CD4-positive, alpha-beta T cell (primary cell): ENCODE measurements at regions not wholly inside any gene's neighbourhood (a gene's known extent, or its start where the extent isn't known, plus 50 kb on each side); places are given as distances from the start of the nearest gene placed in this dataset.

ENCODE experiments used
- ATAC-seq: fragments of 200-7000 bp; cut with Tn5 transposase; one replicate; pipeline ENCODE4 v1.10.0; 2022; ENCODE audit warnings: mild to moderate bottlenecking; ENCODE audit not compliant: poor library complexity
- CTCF ChIA-PET: fragments of 350-600 bp; sonication (Branson Sonifier 250); formaldehyde crosslinking; loops from one replicate; lab custom pipeline; 2021; ENCODE audit warnings: antibody characterized with exemption, inconsistent platforms; lab: Charles Lee
- POLR2A ChIA-PET: fragments of 350-600 bp; sonication (Branson Sonifier 250); formaldehyde crosslinking; loops from one replicate; lab custom pipeline; 2021; ENCODE audit warnings: antibody characterized with exemption, inconsistent platforms; lab: Charles Lee
- DNase-seq, 14 experiments: peaks; one replicate each; pipeline ENCODE4 v3.0.0-alpha.2; 2013 to 2020; ENCODE audit warnings: mixed read lengths in 2 of 14
- H3K27ac ChIP-seq, 2 donors: one replicate each; pipeline versions ENCODE4 v1.5.1 to v1.7.0; 2013; ENCODE audit warnings: low read length in 2 of 2, low read depth in 1 of 2, mild to moderate bottlenecking in 1 of 2
- H3K27me3 ChIP-seq, 2 experiments: 1 replicate in 1 of 2; 2 replicates in 1 of 2; pipeline versions ENCODE4 v1.6.1 to v1.7.0; 2013; ENCODE audit warnings: low read length in 2 of 2, control low read depth in 1 of 2, mild to moderate bottlenecking in 1 of 2, moderate library complexity in 1 of 2; ENCODE audit not compliant: insufficient read depth in 2 of 2, control insufficient read depth in 1 of 2
- H3K36me3 ChIP-seq: one replicate; pipeline ENCODE4 v1.6.1; 2013; ENCODE audit warnings: low read length, control low read depth; ENCODE audit not compliant: insufficient read depth
- H3K4me1 ChIP-seq: one replicate; pipeline ENCODE4 v1.6.1; 2013; ENCODE audit warnings: low read length, control low read depth; ENCODE audit not compliant: insufficient read depth
- H3K4me3 ChIP-seq: one replicate; pipeline ENCODE4 v1.5.1; 2013; ENCODE audit warnings: mild to moderate bottlenecking, low read length, moderate library complexity
- H3K9me3 ChIP-seq, 2 experiments: 1 replicate in 1 of 2; 2 replicates in 1 of 2; pipeline versions ENCODE4 v1.6.1 to v1.7.0; 2013; ENCODE audit warnings: low read length in 2 of 2, mild to moderate bottlenecking in 2 of 2, control low read depth in 1 of 2, moderate library complexity in 1 of 2; ENCODE audit not compliant: control insufficient read depth in 1 of 2, insufficient read depth in 1 of 2
- H3K27ac Mint-ChIP-seq: one replicate; pipeline ENCODE4 v1.8.0; 2020; ENCODE audit warnings: mixed read lengths
- H3K27me3 Mint-ChIP-seq: one replicate; pipeline ENCODE4 v1.8.0; 2021; ENCODE audit warnings: mixed read lengths
- H3K36me3 Mint-ChIP-seq: one replicate; pipeline ENCODE4 v1.8.0; 2021; ENCODE audit warnings: low read depth, mixed read lengths
- H3K4me1 Mint-ChIP-seq: one replicate; pipeline ENCODE4 v1.8.0; 2021; ENCODE audit warnings: low read depth, mixed read lengths
- H3K4me3 Mint-ChIP-seq: one replicate; pipeline ENCODE4 v1.8.0; 2020; ENCODE audit warnings: mild to moderate bottlenecking, mixed read lengths
- H3K9me3 Mint-ChIP-seq: one replicate; pipeline ENCODE4 v1.8.0; 2020; ENCODE audit warnings: mixed read lengths
- intact Hi-C, 2 experiments: fragments of 100-400 bp; cut with DNase I in 1 of 2; cut with micrococcal nuclease in 1 of 2; formaldehyde crosslinking; loops; one replicate each; pipeline versions ENCODE4 v1.15.1 to v1.9.0; 2023 to 2025; cut with DNase I, micrococcal nuclease
- TF ChIP-seq, protein P1 (sequence below): fragments of 200-600 bp; IDR thresholded peaks from one replicate; pipeline ENCODE4 v1.8.0; 2022; ENCODE audit warnings: antibody characterized with exemption, mild to moderate bottlenecking

DNA sequence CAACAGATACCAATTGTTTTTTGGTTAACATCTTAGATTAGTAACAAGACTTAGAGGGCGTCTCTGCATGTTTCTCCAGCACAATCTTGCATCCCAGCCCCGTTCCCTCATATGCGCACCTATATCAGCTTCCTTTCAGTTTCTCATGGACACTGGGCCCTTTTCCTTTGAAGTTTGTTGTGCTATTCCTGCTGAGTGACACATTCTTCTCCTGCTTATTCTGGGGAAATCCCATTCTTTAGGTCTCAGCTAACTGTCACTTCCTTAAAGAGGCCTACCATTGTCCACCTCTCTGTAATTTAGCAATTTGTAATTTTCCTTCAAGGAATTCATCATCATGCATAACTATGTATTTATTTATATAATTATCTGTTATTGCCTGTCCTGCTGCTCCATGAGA lies 110.3 kb upstream of the STEAP1B start:
- Mint-ChIP-seq H3K36me3 (no peaks in the 10 kb centered on the region), H3K27ac (no peak overlapping the region), H3K4me3 (no peak overlapping the region), H3K4me1 (no peaks in the 10 kb centered on the region), H3K9me3 (no peaks in the 10 kb centered on the region), H3K27me3 (peaks cover 24% of the 10 kb centered on the region)
- no peak for ATAC-seq
- H3K4me1 ChIP-seq: no peaks in the 10 kb centered on the region
- H3K9me3 ChIP-seq: no peaks in the 10 kb centered on the region
- TF ChIP-seq, protein P1, sequence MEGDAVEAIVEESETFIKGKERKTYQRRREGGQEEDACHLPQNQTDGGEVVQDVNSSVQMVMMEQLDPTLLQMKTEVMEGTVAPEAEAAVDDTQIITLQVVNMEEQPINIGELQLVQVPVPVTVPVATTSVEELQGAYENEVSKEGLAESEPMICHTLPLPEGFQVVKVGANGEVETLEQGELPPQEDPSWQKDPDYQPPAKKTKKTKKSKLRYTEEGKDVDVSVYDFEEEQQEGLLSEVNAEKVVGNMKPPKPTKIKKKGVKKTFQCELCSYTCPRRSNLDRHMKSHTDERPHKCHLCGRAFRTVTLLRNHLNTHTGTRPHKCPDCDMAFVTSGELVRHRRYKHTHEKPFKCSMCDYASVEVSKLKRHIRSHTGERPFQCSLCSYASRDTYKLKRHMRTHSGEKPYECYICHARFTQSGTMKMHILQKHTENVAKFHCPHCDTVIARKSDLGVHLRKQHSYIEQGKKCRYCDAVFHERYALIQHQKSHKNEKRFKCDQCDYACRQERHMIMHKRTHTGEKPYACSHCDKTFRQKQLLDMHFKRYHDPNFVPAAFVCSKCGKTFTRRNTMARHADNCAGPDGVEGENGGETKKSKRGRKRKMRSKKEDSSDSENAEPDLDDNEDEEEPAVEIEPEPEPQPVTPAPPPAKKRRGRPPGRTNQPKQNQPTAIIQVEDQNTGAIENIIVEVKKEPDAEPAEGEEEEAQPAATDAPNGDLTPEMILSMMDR: no peak
- H3K27ac ChIP-seq: no peak overlapping the region
- DNase-seq: no peak
- no peak overlapping the region for H3K4me3 ChIP-seq
- peaks cover 0 to 7% of the 10 kb centered on the region in 2 experiments for H3K27me3 ChIP-seq
- ChIA-PET CTCF (no interaction called here), POLR2A (no interaction called here)
- H3K36me3 ChIP-seq: no peaks in the 10 kb centered on the region
- intact Hi-C loops: no loop called here

DNA sequence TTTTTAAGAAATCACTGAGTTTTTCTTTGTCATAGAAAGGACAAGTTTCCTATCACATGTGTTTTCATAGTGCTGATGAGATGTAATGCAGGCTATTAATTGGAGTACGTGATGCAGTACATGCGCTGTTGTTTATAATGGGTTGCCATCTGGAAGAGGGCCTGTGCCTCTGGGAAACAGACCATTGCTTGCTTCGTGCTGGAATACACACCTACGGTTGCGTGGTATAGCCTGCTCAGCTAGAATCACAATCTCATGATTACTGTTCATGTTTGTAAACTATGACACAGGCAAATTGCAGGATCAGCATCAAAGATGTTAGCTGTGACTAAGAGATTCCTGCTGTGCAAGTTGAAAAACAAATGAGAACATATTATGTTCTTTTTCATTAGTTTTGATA lies 107.2 kb upstream of the STEAP1B start:
- ChIA-PET POLR2A (no interaction called here), CTCF (no interaction called here)
- H3K36me3 Mint-ChIP-seq: no peaks in the 10 kb centered on the region
- Histone ChIP-seq H3K27ac (no peak overlapping the region), H3K36me3 (no peaks in the 10 kb centered on the region), H3K4me1 (no peaks in the 10 kb centered on the region), H3K4me3 (no peak overlapping the region), H3K27me3 (no peaks in the 10 kb centered on the region), H3K9me3 (no peaks in the 10 kb centered on the region)
- ATAC-seq: no peak
- H3K27ac Mint-ChIP-seq: no peak overlapping the region
- H3K27me3 Mint-ChIP-seq: peaks cover 19% of the 10 kb centered on the region
- no peak overlapping the region for H3K4me3 Mint-ChIP-seq
- TF ChIP-seq, protein P1: no peak
- intact Hi-C loops: no loop called here
- DNase-seq: no peak
- no peaks in the 10 kb centered on the region for H3K4me1 Mint-ChIP-seq
- no peaks in the 10 kb centered on the region for H3K9me3 Mint-ChIP-seq

DNA sequence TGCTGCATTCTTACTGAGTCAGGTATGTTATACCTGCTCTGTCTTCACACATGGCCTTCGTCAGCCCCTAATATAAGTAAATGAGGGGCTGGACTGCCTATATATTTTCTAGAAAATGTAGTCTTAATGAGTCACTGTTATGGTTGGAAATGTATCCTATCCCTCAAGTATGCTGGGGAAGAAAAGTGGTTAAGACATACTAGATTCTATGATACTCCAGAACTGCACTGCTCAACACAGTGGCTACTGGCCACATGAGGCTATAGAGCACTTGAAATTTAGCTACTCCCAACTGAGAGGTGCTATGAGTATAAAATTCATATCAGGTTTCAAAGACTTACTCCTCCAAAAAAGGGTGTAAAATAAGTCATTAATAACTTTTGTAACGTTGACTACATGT lies 104.3 kb upstream of the STEAP1B start:
- Histone ChIP-seq H3K27ac (no peak overlapping the region), H3K9me3 (no peaks in the 10 kb centered on the region), H3K27me3 (no peaks in the 10 kb centered on the region), H3K4me3 (no peak overlapping the region), H3K36me3 (no peaks in the 10 kb centered on the region), H3K4me1 (no peaks in the 10 kb centered on the region)
- Mint-ChIP-seq H3K27me3 (peaks cover 10% of the 10 kb centered on the region), H3K4me3 (no peak overlapping the region), H3K4me1 (no peaks in the 10 kb centered on the region), H3K36me3 (no peaks in the 10 kb centered on the region), H3K9me3 (no peaks in the 10 kb centered on the region), H3K27ac (no peak overlapping the region)
- no peak for DNase-seq
- ChIA-PET POLR2A (no interaction called here), CTCF (no interaction called here)
- TF ChIP-seq, protein P1: no peak
- ATAC-seq: no peak
- intact Hi-C loops: no loop called here
